ENCODE measurements at regions not wholly inside any gene's neighbourhood (a gene's known extent, or its start where the extent isn't known, plus 50 kb on each side); places are given as distances from the start of the nearest gene placed in this dataset.

- no peak for TF ChIP-seq CTCF (IDR thresholded peaks at IDR 0.05)
- TF ChIP-seq EZH2 (IDR thresholded peaks at IDR 0.05; ENCODE audit: borderline replicate concordance, insufficient read depth, low read depth, low read length, poor library complexity, severe bottlenecking) = no peak
Measured at GRCh38 chr3:45277636-45278035, 51.5 kb upstream of the TMEM158 start.

Data from B cell (primary cell).